Smooth muscle cell (in vitro differentiated cells): ENCODE measurements at regions not wholly inside any gene's neighbourhood (a gene's known extent, or its start where the extent isn't known, plus 50 kb on each side); places are given as distances from the start of the nearest gene placed in this dataset.

Experiments used
- DNase-seq: peaks from one replicate; lab custom pipeline; 2025; ENCODE audit not compliant: unreplicated experiment; lab: John Stamatoyannopoulos, UW
- H2AFZ ChIP-seq: fragments of 200-600 bp; sonication (generic); 2 replicates; pipeline ENCODE4 v1.6.0; 2016; ENCODE audit warnings: antibody characterized with exemption, low read depth, mild to moderate bottlenecking
- H3F3A ChIP-seq: fragments of 200-600 bp; sonication (generic); 2 replicates; pipeline ENCODE4 v1.6.0; 2017; ENCODE audit warnings: antibody characterized with exemption, low read depth
- H3K27ac ChIP-seq: fragments of 200-600 bp; sonication (generic); 2 replicates; pipeline ENCODE4 v1.5.1; 2016; ENCODE audit warnings: low read depth, mild to moderate bottlenecking
- H3K27me3 ChIP-seq: fragments of 200-600 bp; sonication (generic); 2 replicates; pipeline ENCODE4 v1.6.1; 2016; ENCODE audit warnings: low read depth, mild to moderate bottlenecking
- H3K36me3 ChIP-seq: fragments of 200-600 bp; sonication (generic); 2 replicates; pipeline ENCODE4 v1.5.1; 2016; ENCODE audit warnings: low read depth
- H3K4me1 ChIP-seq: fragments of 200-600 bp; sonication (generic); 2 replicates; pipeline ENCODE4 v1.5.1; 2016; ENCODE audit warnings: low read depth
- H3K4me2 ChIP-seq: fragments of 200-600 bp; sonication (generic); 2 replicates; pipeline ENCODE4 v1.6.0; 2016; ENCODE audit warnings: mild to moderate bottlenecking
- H3K4me3 ChIP-seq: fragments of 200-600 bp; sonication (generic); 2 replicates; pipeline ENCODE4 v1.5.1; 2016; ENCODE audit warnings: mild to moderate bottlenecking
- H3K79me2 ChIP-seq: fragments of 200-600 bp; sonication (generic); 2 replicates; pipeline ENCODE4 v1.6.0; 2016; ENCODE audit warnings: low read depth, mild to moderate bottlenecking
- H3K9ac ChIP-seq: fragments of 200-600 bp; sonication (generic); 2 replicates; pipeline ENCODE4 v1.6.0; 2016; ENCODE audit warnings: low read depth
- H3K9me3 ChIP-seq: fragments of 200-600 bp; sonication (generic); replicated peaks from 2 replicates; pipeline ENCODE4 v1.5.1; 2016; ENCODE audit warnings: low read depth
- H4K20me1 ChIP-seq: fragments of 200-600 bp; sonication (generic); 2 replicates; pipeline ENCODE4 v1.6.0; 2016; ENCODE audit warnings: low read depth
- CTCF ChIP-seq: fragments of 200-600 bp; sonication (generic); IDR thresholded peaks from 2 replicates; pipeline ENCODE4 v1.5.1; 2017; ENCODE audit warnings: borderline replicate concordance, mild to moderate bottlenecking, antibody characterized with exemption; ENCODE audit not compliant: insufficient read depth, poor library complexity, severe bottlenecking
- WGBS: methylation state at CpG from one replicate; pipeline ENCODE4 v1.1.7; 2016; ENCODE audit warnings: low lambda C conversion rate; 5-methylcytosine and 5-hydroxymethylcytosine counted together

- Histone ChIP-seq H3F3A (peaks cover 19% of the 10 kb centered on the region), H3K4me3 (no peak overlapping the region), H3K27me3 (no peaks in the 10 kb centered on the region), H3K27ac (no peak overlapping the region), H3K36me3 (no peaks in the 10 kb centered on the region), H3K4me2 (no peak overlapping the region), H3K79me2 (no peaks in the 10 kb centered on the region), H3K9ac (no peak overlapping the region), H4K20me1 (no peaks in the 10 kb centered on the region), H3K4me1 (no peaks in the 10 kb centered on the region), H3K9me3 (no peaks in the 10 kb centered on the region), H2AFZ (no peak overlapping the region)
- WGBS: 70% methylated on average over 3 of the region's 3 CpGs
- no peak for TF ChIP-seq CTCF
- DNase-seq: no peak
Observed at GRCh38 chr21:35926003-35926740, 134.2 kb downstream of the SETD4 start.

GRCh38 chr21:35925497-35925896 is 134.8 kb downstream of the SETD4 start:
- H3K4me3 ChIP-seq: no peak overlapping the region
- 8% methylated on average over 6 of the region's 6 CpGs for WGBS
- no peak overlapping the region for H3K9ac ChIP-seq
- no peaks in the 10 kb centered on the region for H3K79me2 ChIP-seq
- H3K36me3 ChIP-seq: no peaks in the 10 kb centered on the region
- no peak for DNase-seq
- no peak overlapping the region for H2AFZ ChIP-seq
- H3K4me1 ChIP-seq: no peaks in the 10 kb centered on the region
- peaks cover 18% of the 10 kb centered on the region for H3F3A ChIP-seq
- no peaks in the 10 kb centered on the region for H3K27me3 ChIP-seq
- H3K4me2 ChIP-seq: peak overlapping the region; percentile 37
- no peak for TF ChIP-seq CTCF
- no peaks in the 10 kb centered on the region for H4K20me1 ChIP-seq
- no peaks in the 10 kb centered on the region for H3K9me3 ChIP-seq
- H3K27ac ChIP-seq: peak overlapping the region; percentile 73

GRCh38 chr21:35924714-35925301 is 135.5 kb downstream of the SETD4 start:
- WGBS: 48% methylated on average over 6 of the region's 6 CpGs
- Histone ChIP-seq H3K79me2 (no peaks in the 10 kb centered on the region), H3F3A (peaks cover 18% of the 10 kb centered on the region), H3K9ac (no peak overlapping the region), H3K27ac (peak overlapping the region; percentile 73), H4K20me1 (no peaks in the 10 kb centered on the region), H3K9me3 (no peaks in the 10 kb centered on the region), H3K4me3 (no peak overlapping the region), H3K36me3 (no peaks in the 10 kb centered on the region), H3K27me3 (no peaks in the 10 kb centered on the region), H3K4me1 (no peaks in the 10 kb centered on the region), H2AFZ (no peak overlapping the region), H3K4me2 (peak overlapping the region; percentile 37)
- no peak for TF ChIP-seq CTCF
- DNase-seq: no peak
